ENCODE measurements at regions not wholly inside any gene's neighbourhood (a gene's known extent, or its start where the extent isn't known, plus 50 kb on each side); places are given as distances from the start of the nearest gene placed in this dataset.

DNA sequence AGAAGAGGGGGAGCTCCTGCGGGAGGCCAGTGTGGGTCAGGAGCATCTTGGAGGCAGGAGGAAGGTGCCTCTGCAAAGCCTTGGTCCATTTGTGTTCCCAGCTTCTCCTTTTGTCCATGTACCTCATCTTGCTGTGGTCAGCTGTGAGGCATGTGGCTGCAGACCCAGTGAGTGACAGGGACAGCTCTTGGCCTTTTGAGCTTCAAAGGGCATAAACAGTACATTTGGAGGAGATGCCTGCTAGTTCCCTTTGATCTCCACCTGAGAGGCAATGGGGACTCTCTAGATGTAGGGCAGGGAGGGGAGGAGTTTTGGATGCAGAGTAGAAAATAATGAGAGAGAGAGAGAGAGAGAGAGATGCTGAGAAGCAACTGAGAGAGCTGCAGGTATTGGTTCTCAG is 270.0 kb downstream of the TLE3 start:
- Histone ChIP-seq H3K27ac (no peak overlapping the region), H3K4me3 (no peak overlapping the region)
- DNase-seq (ENCODE audit: low spot score), result no peak
- no peak for TF ChIP-seq CTCF (IDR thresholded peaks at IDR 0.05)

- Histone ChIP-seq H3K27ac (no peak overlapping the region), H3K4me3 (no peak overlapping the region)
- no peak for TF ChIP-seq CTCF (IDR thresholded peaks at IDR 0.05)
- DNase-seq (ENCODE audit: low spot score), result no peak
These were observed 269.4 kb downstream of the TLE3 start for GRCh38 chr15:69828181-69828828.

GRCh38 chr15:69829974-69830373 is 267.7 kb downstream of the TLE3 start:
- Histone ChIP-seq H3K27ac (no peak overlapping the region), H3K4me3 (no peak overlapping the region)
- no peak for DNase-seq (ENCODE audit: low spot score)
- TF ChIP-seq CTCF (IDR thresholded peaks at IDR 0.05), result no peak

DNA sequence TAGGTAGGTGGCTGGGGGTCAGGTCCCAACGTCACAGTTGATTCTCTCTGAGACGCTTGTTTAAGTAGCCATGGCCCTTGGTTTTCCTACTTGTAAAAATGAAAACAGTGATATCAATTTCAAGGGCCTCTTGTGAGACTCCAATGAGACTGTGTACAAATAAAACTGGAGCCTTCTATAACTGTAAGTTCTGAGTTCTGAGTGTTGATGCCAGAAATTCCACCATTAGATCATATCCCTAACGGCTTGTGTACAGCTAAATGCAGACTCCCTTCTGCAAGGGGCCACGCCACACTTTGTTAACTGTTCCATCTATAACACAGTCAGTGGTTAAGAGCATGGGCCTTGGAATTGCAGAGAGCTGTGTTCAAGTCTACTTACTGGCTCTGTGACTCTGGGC is 267.3 kb downstream of the TLE3 start:
- no peak for DNase-seq (ENCODE audit: low spot score)
- H3K4me3 ChIP-seq, result no peak overlapping the region
- TF ChIP-seq CTCF (IDR thresholded peaks at IDR 0.05), result no peak

DNA sequence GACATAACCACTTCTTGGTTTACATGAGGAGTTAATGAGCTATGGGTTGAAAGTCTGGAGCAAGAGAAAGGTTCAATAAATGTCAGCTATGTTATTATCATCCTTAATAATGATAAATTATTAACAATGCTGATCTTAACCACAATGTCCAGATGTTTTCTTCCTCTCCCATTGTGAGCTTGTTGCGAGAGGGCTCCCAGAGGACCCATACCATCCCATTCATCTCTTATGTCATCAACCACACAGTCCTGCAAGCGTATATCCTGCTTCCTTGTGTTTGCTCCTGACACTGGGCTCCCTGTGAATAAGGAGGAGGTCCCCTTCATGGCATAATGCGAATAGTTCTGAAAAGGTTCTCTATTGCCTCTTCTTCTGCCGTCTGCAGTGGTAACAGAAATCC is 266.8 kb downstream of the TLE3 start:
- TF ChIP-seq CTCF (IDR thresholded peaks at IDR 0.05), result no peak
- no peak overlapping the region for H3K4me3 ChIP-seq
- DNase-seq (ENCODE audit: low spot score), result no peak
- H3K27ac ChIP-seq, result no peak overlapping the region

More for the DNA sequence above, 267.3 kb downstream of the TLE3 start:
- no peak overlapping the region for H3K27ac ChIP-seq

GRCh38 chr15:69834267-69834666 is 263.4 kb downstream of the TLE3 start:
- no peak for DNase-seq (ENCODE audit: low spot score)
- no peak for TF ChIP-seq CTCF (IDR thresholded peaks at IDR 0.05)
- no peak overlapping the region for H3K4me3 ChIP-seq
- no peak overlapping the region for H3K27ac ChIP-seq

- Histone ChIP-seq H3K4me3 (no peak overlapping the region), H3K27ac (no peak overlapping the region)
- no peak for DNase-seq (ENCODE audit: low spot score)
- no peak for TF ChIP-seq CTCF (IDR thresholded peaks at IDR 0.05)
These were observed 263.0 kb downstream of the TLE3 start for GRCh38 chr15:69834761-69835160.
